Uterus (tissue), 2 donors: ENCODE measurements at regions not wholly inside any gene's neighbourhood (a gene's known extent, or its start where the extent isn't known, plus 50 kb on each side); places are given as distances from the start of the nearest gene placed in this dataset.

ENCODE experiments used
- POLR2A ChIP-seq, 2 donors: fragments of 450-650 bp; IDR thresholded peaks; one replicate each; pipeline ENCODE4 v1.6.1; 2016; ENCODE audit warnings: antibody characterized with exemption in 2 of 2, mild to moderate bottlenecking in 1 of 2, moderate library complexity in 1 of 2
- TF ChIP-seq, protein P1 (sequence below), 4 experiments: fragments of 200-600 bp in 2 of 4; fragments of 450-650 bp in 2 of 4; sonication (generic) in 2 of 4; IDR thresholded peaks; one replicate each; pipeline ENCODE4 v1.5.1; 2016 to 2019; ENCODE audit warnings: antibody characterized with exemption in 4 of 4, mild to moderate bottlenecking in 2 of 4, moderate library complexity in 1 of 4

DNA sequence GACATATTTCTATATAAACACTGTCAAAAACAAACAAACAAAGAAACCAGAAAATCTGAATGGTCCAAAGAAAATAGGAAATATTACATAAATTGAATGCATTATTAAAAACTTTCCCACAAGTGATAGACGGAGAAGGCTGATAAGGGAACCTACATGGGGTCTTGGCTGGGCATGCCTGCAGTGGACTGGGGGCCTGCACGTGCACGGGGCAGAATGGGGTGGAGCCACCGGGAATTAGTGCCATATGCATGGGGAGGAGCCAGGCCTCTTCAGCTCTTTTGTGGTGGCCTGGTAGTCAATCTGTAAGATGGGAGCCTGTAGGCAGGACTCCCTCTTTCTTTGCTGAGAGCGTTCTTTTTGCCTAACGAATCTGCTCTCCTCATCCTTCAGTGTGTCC, 1031.7 kb upstream of the FBXO33 start:
- TF ChIP-seq, protein P1, sequence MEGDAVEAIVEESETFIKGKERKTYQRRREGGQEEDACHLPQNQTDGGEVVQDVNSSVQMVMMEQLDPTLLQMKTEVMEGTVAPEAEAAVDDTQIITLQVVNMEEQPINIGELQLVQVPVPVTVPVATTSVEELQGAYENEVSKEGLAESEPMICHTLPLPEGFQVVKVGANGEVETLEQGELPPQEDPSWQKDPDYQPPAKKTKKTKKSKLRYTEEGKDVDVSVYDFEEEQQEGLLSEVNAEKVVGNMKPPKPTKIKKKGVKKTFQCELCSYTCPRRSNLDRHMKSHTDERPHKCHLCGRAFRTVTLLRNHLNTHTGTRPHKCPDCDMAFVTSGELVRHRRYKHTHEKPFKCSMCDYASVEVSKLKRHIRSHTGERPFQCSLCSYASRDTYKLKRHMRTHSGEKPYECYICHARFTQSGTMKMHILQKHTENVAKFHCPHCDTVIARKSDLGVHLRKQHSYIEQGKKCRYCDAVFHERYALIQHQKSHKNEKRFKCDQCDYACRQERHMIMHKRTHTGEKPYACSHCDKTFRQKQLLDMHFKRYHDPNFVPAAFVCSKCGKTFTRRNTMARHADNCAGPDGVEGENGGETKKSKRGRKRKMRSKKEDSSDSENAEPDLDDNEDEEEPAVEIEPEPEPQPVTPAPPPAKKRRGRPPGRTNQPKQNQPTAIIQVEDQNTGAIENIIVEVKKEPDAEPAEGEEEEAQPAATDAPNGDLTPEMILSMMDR (IDR thresholded peaks at IDR 0.05): no peak
- TF ChIP-seq POLR2A (IDR thresholded peaks at IDR 0.05): no peak
